Astrocyte (in vitro differentiated cells and primary cell): ENCODE measurements at regions not wholly inside any gene's neighbourhood (a gene's known extent, or its start where the extent isn't known, plus 50 kb on each side); places are given as distances from the start of the nearest gene placed in this dataset.

ENCODE experiments used
- DNase-seq: peaks from one replicate; pipeline ENCODE4 v3.0.0-alpha.2; 2010; ENCODE audit warnings: low read depth
- FAIRE-seq: peaks from 2 replicates; lab custom pipeline; 2011; peaks lifted over from hg19 to GRCh38; lab: Jason Lieb, UNC
- H2AFZ ChIP-seq: 2 replicates; pipeline ENCODE4 v1.6.0; 2012; ENCODE audit warnings: low read depth, low read length, inconsistent platforms
- H3K27ac ChIP-seq: 2 replicates; pipeline ENCODE4 v1.5.1; 2011; ENCODE audit warnings: low read depth, low read length, inconsistent platforms
- H3K27me3 ChIP-seq: 2 replicates; pipeline ENCODE4 v1.6.0; 2011; ENCODE audit warnings: low read length, inconsistent platforms; ENCODE audit not compliant: insufficient read depth
- H3K36me3 ChIP-seq: 2 replicates; pipeline ENCODE4 v1.5.1; 2011; ENCODE audit warnings: low read length, inconsistent platforms; ENCODE audit not compliant: insufficient read depth
- H3K4me1 ChIP-seq: 2 replicates; pipeline ENCODE4 v1.5.1; 2011; ENCODE audit warnings: low read length, inconsistent platforms; ENCODE audit not compliant: insufficient read depth
- H3K4me2 ChIP-seq: 2 replicates; pipeline ENCODE4 v1.6.0; 2012; ENCODE audit warnings: low read length, inconsistent platforms
- H3K4me3 ChIP-seq: 2 replicates; pipeline ENCODE4 v1.5.1; 2011; ENCODE audit warnings: low read depth, mild to moderate bottlenecking, low read length, inconsistent platforms; ENCODE audit not compliant: insufficient read depth
- H3K79me2 ChIP-seq: 2 replicates; pipeline ENCODE4 v1.6.0; 2012; ENCODE audit warnings: mild to moderate bottlenecking, low read length, inconsistent platforms; ENCODE audit not compliant: insufficient read depth
- H3K9ac ChIP-seq: 2 replicates; pipeline ENCODE4 v1.6.0; 2012; ENCODE audit warnings: mild to moderate bottlenecking, low read length, inconsistent platforms
- H3K9me3 ChIP-seq: 2 replicates; pipeline ENCODE4 v1.5.1; 2012; ENCODE audit warnings: low read depth, mild to moderate bottlenecking, low read length, inconsistent platforms; ENCODE audit not compliant: insufficient read depth
- H4K20me1 ChIP-seq: 2 replicates; pipeline ENCODE4 v1.6.0; 2012; ENCODE audit warnings: low read length, inconsistent platforms; ENCODE audit not compliant: insufficient read depth
- H3K27ac Mint-ChIP-seq: one replicate; pipeline ENCODE4 v1.8.0; 2021; ENCODE audit warnings: mild to moderate bottlenecking, mixed read lengths; ENCODE audit not compliant: unreplicated experiment
- H3K27me3 Mint-ChIP-seq: one replicate; pipeline ENCODE4 v1.8.0; 2021; ENCODE audit warnings: low read depth, mixed read lengths; ENCODE audit not compliant: unreplicated experiment
- H3K36me3 Mint-ChIP-seq: one replicate; pipeline ENCODE4 v1.8.0; 2021; ENCODE audit warnings: low read depth, mixed read lengths; ENCODE audit not compliant: unreplicated experiment
- H3K4me1 Mint-ChIP-seq: one replicate; pipeline ENCODE4 v1.8.0; 2021; ENCODE audit warnings: low read depth, mixed read lengths; ENCODE audit not compliant: unreplicated experiment
- H3K4me3 Mint-ChIP-seq: one replicate; pipeline ENCODE4 v1.8.0; 2021; ENCODE audit warnings: mild to moderate bottlenecking, moderate library complexity, mixed read lengths; ENCODE audit not compliant: unreplicated experiment
- H3K9me3 Mint-ChIP-seq: one replicate; pipeline ENCODE4 v1.8.0; 2021; ENCODE audit warnings: mild to moderate bottlenecking, mixed read lengths; ENCODE audit not compliant: unreplicated experiment
- EZH2 ChIP-seq: IDR thresholded peaks from 2 replicates; pipeline ENCODE4 v1.6.1; 2012; ENCODE audit warnings: mild to moderate bottlenecking, low read length, inconsistent platforms; ENCODE audit not compliant: insufficient read depth
- TF ChIP-seq, protein P1 (sequence below): IDR thresholded peaks from 2 replicates; pipeline ENCODE4 v1.5.1; 2011; ENCODE audit warnings: low read depth, mild to moderate bottlenecking, inconsistent platforms, low read length, moderate library complexity; ENCODE audit not compliant: insufficient read depth

GRCh38 chr6:4533576-4533975 lies 242.6 kb upstream of the CDYL start:
- H4K20me1 ChIP-seq = no peaks in the 10 kb centered on the region
- no peak overlapping the region for H3K4me3 ChIP-seq
- H3K9ac ChIP-seq = no peak overlapping the region
- Mint-ChIP-seq H3K9me3 (peaks cover 16% of the 10 kb centered on the region), H3K27ac (no peak overlapping the region), H3K27me3 (no peaks in the 10 kb centered on the region), H3K4me3 (no peak overlapping the region), H3K4me1 (no peaks in the 10 kb centered on the region), H3K36me3 (no peaks in the 10 kb centered on the region)
- H3K9me3 ChIP-seq = no peaks in the 10 kb centered on the region
- DNase-seq (no peak), FAIRE-seq (no peak)
- no peak overlapping the region for H3K4me2 ChIP-seq
- no peaks in the 10 kb centered on the region for H3K4me1 ChIP-seq
- TF ChIP-seq EZH2 = no peak
- TF ChIP-seq, protein P1, sequence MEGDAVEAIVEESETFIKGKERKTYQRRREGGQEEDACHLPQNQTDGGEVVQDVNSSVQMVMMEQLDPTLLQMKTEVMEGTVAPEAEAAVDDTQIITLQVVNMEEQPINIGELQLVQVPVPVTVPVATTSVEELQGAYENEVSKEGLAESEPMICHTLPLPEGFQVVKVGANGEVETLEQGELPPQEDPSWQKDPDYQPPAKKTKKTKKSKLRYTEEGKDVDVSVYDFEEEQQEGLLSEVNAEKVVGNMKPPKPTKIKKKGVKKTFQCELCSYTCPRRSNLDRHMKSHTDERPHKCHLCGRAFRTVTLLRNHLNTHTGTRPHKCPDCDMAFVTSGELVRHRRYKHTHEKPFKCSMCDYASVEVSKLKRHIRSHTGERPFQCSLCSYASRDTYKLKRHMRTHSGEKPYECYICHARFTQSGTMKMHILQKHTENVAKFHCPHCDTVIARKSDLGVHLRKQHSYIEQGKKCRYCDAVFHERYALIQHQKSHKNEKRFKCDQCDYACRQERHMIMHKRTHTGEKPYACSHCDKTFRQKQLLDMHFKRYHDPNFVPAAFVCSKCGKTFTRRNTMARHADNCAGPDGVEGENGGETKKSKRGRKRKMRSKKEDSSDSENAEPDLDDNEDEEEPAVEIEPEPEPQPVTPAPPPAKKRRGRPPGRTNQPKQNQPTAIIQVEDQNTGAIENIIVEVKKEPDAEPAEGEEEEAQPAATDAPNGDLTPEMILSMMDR = no peak
- no peaks in the 10 kb centered on the region for H3K79me2 ChIP-seq
- H3K27me3 ChIP-seq = no peaks in the 10 kb centered on the region
- H2AFZ ChIP-seq = no peak overlapping the region
- no peaks in the 10 kb centered on the region for H3K36me3 ChIP-seq
- H3K27ac ChIP-seq = no peak overlapping the region

- FAIRE-seq = no peak
- no peak overlapping the region for H3K27ac ChIP-seq
- TF ChIP-seq EZH2 = no peak
- TF ChIP-seq, protein P1 = no peak
- peaks cover 17% of the 10 kb centered on the region for H3K9me3 Mint-ChIP-seq
- no peaks in the 10 kb centered on the region for H3K36me3 ChIP-seq
- H3K4me3 ChIP-seq = no peak overlapping the region
- no peaks in the 10 kb centered on the region for H3K4me1 Mint-ChIP-seq
- no peaks in the 10 kb centered on the region for H3K4me1 ChIP-seq
- no peak overlapping the region for H2AFZ ChIP-seq
- H3K9me3 ChIP-seq = no peaks in the 10 kb centered on the region
- no peak overlapping the region for H3K9ac ChIP-seq
- H3K27ac Mint-ChIP-seq = no peak overlapping the region
- no peak overlapping the region for H3K4me3 Mint-ChIP-seq
- H3K79me2 ChIP-seq = no peaks in the 10 kb centered on the region
- H3K27me3 ChIP-seq = no peaks in the 10 kb centered on the region
- no peak overlapping the region for H3K4me2 ChIP-seq
- H4K20me1 ChIP-seq = no peaks in the 10 kb centered on the region
- DNase-seq = no peak
- H3K36me3 Mint-ChIP-seq = no peaks in the 10 kb centered on the region
- no peaks in the 10 kb centered on the region for H3K27me3 Mint-ChIP-seq
Observed at GRCh38 chr6:4531406-4531805, 244.8 kb upstream of the CDYL start.

DNA sequence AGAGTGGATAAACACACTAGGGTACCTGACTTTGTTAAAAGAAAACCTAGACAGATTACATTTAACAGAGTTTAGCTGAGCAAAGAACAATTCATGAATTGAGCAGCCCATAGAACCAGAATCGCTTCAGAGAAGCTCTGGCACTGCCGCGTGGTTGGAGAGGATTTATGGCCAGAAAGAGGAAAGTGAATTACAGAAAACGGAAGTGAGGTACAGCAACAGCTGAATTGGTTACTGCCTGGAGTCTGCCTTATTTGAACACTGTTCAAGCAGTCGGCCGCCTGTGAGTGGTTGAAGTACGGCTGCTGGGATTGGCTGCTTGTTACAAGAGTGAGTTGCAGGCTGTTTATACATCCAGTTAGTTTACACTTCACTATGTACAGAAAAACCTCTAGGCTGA lies 253.8 kb upstream of the CDYL start:
- H2AFZ ChIP-seq = no peak overlapping the region
- no peaks in the 10 kb centered on the region for H3K9me3 ChIP-seq
- Mint-ChIP-seq H3K36me3 (no peaks in the 10 kb centered on the region), H3K9me3 (peaks cover 2% of the 10 kb centered on the region), H3K4me1 (peaks cover 5% of the 10 kb centered on the region), H3K27me3 (no peaks in the 10 kb centered on the region), H3K4me3 (no peak overlapping the region), H3K27ac (no peak overlapping the region)
- H3K4me2 ChIP-seq = no peak overlapping the region
- H3K4me3 ChIP-seq = no peak overlapping the region
- no peaks in the 10 kb centered on the region for H4K20me1 ChIP-seq
- H3K79me2 ChIP-seq = no peaks in the 10 kb centered on the region
- no peaks in the 10 kb centered on the region for H3K4me1 ChIP-seq
- H3K27me3 ChIP-seq = no peaks in the 10 kb centered on the region
- TF ChIP-seq, protein P1 = no peak
- no peak for TF ChIP-seq EZH2
- DNase-seq (no peak), FAIRE-seq (no peak)
- no peak overlapping the region for H3K9ac ChIP-seq
- H3K27ac ChIP-seq = no peak overlapping the region
- no peaks in the 10 kb centered on the region for H3K36me3 ChIP-seq
